ENCODE measurements at regions not wholly inside any gene's neighbourhood (a gene's known extent, or its start where the extent isn't known, plus 50 kb on each side); places are given as distances from the start of the nearest gene placed in this dataset.

DNA sequence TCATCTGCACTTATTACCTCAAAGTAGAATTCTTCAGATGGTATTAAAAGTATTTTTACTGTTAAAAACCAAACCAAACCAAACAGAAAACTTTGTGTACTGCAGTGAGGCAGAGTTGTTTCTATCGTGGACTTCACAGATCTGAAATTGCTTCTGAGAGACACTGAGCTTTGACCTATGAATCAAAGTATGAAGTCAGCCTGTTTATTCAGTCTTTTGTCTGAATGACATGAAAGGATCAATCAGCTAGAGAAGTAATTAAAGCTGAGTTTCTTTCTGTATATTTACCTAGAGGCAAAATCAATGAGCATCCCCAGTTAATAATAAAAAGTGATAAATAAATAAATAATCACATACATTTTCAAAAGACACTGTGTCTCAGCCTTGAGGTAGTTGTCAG lies 2121.0 kb downstream of the PCDH7 start:
- TF ChIP-seq, protein P1, sequence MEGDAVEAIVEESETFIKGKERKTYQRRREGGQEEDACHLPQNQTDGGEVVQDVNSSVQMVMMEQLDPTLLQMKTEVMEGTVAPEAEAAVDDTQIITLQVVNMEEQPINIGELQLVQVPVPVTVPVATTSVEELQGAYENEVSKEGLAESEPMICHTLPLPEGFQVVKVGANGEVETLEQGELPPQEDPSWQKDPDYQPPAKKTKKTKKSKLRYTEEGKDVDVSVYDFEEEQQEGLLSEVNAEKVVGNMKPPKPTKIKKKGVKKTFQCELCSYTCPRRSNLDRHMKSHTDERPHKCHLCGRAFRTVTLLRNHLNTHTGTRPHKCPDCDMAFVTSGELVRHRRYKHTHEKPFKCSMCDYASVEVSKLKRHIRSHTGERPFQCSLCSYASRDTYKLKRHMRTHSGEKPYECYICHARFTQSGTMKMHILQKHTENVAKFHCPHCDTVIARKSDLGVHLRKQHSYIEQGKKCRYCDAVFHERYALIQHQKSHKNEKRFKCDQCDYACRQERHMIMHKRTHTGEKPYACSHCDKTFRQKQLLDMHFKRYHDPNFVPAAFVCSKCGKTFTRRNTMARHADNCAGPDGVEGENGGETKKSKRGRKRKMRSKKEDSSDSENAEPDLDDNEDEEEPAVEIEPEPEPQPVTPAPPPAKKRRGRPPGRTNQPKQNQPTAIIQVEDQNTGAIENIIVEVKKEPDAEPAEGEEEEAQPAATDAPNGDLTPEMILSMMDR (IDR thresholded peaks at IDR 0.05), result no peak
- TF ChIP-seq POLR2A (IDR thresholded peaks at IDR 0.05), result no peak
